ENCODE measurements at regions not wholly inside any gene's neighbourhood (a gene's known extent, or its start where the extent isn't known, plus 50 kb on each side); places are given as distances from the start of the nearest gene placed in this dataset.

DNA sequence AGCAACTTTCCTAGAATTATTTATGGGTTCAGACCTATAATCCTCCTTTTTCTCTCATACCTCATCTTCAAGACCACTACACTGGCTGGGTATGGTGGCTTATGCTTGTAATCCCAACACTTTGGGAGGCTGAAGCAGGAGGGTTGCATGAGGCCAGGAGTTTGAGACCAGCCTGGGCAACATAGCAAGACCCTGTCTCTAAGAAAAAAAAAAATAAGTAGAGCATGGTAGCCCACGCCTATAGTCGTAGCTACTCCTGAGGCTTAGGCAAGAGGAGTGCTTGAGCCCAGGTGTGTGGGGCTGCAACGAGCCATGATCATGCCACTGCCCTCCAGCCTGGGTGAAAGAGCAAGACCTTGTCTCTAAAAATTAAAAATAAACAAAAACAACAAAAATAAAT lies 832.4 kb downstream of the PCDH18 start:
- TF ChIP-seq EZH2 (IDR thresholded peaks at IDR 0.05; ENCODE audit: borderline replicate concordance, low read depth, low read length, poor library complexity, severe bottlenecking) (no peak), CTCF (conservative IDR thresholded peaks at IDR 0.05; ENCODE audit: low read depth, low read length) (no peak)
- Histone ChIP-seq H3K27me3 (replicated peaks; ENCODE audit: insufficient read depth, low read depth, low read length, poor library complexity) (no peaks in the 10 kb centered on the region), H3K36me3 (ENCODE audit: insufficient read depth, low read length, poor library complexity, severe bottlenecking) (no peaks in the 10 kb centered on the region), H3K27ac (ENCODE audit: low read depth, low read length, poor library complexity, severe bottlenecking) (no peak overlapping the region), H3K4me3 (ENCODE audit: low read depth, low read length, poor library complexity, severe bottlenecking) (no peak overlapping the region), H3K4me1 (ENCODE audit: insufficient read depth, low read length, poor library complexity, severe bottlenecking) (peaks cover under 1% of the 10 kb centered on the region), H3K9me3 (ENCODE audit: low read depth, low read length, poor library complexity, severe bottlenecking) (no peaks in the 10 kb centered on the region)
- BruUV-seq (replicated peaks) = no TSS peak
- DNase-seq (ENCODE audit: low spot score) = no peak
- intact Hi-C loops (cut with micrococcal nuclease; ENCODE audit: unreplicated experiment) = no loop called here
- POLR2A ChIA-PET (ENCODE audit: low non-redundant PET) = no interaction called here
- CTCF ChIA-PET = no interaction called here

DNA sequence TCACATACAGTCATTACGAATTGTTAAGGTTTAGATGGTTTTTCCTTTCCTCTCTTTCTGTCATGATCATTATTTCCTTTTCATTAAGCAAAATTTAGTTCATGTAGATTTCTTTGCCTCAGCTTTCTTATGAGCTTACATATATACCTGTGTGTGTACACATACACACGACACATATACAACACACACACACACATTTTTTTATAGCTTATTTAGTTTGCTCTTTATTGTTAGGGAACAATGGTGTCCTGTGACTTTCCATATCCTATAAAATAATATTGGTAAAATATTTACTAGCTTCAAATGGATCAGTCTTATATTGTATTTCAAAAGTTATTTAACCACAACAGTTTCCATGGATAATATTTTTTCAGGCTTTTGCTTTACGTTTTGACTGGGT lies 840.7 kb downstream of the PCDH18 start:
- no peak for DNase-seq (ENCODE audit: low spot score)
- H3K27ac ChIP-seq (ENCODE audit: low read depth, low read length, poor library complexity, severe bottlenecking) = no peak overlapping the region
- no TSS peak for BruUV-seq (replicated peaks)
- no peaks in the 10 kb centered on the region for H3K9me3 ChIP-seq (ENCODE audit: low read depth, low read length, poor library complexity, severe bottlenecking)
- no peak overlapping the region for H3K4me3 ChIP-seq (ENCODE audit: low read depth, low read length, poor library complexity, severe bottlenecking)
- TF ChIP-seq EZH2 (IDR thresholded peaks at IDR 0.05; ENCODE audit: borderline replicate concordance, low read depth, low read length, poor library complexity, severe bottlenecking) (no peak), CTCF (conservative IDR thresholded peaks at IDR 0.05; ENCODE audit: low read depth, low read length) (no peak)
- ChIA-PET POLR2A (ENCODE audit: low non-redundant PET) (no interaction called here), CTCF (no interaction called here)
- H3K27me3 ChIP-seq (replicated peaks; ENCODE audit: insufficient read depth, low read depth, low read length, poor library complexity) = no peaks in the 10 kb centered on the region
- intact Hi-C loops (cut with micrococcal nuclease; ENCODE audit: unreplicated experiment) = no loop called here
- no peaks in the 10 kb centered on the region for H3K36me3 ChIP-seq (ENCODE audit: insufficient read depth, low read length, poor library complexity, severe bottlenecking)
- no peaks in the 10 kb centered on the region for H3K4me1 ChIP-seq (ENCODE audit: insufficient read depth, low read length, poor library complexity, severe bottlenecking)

- Histone ChIP-seq H3K27me3 (replicated peaks; ENCODE audit: insufficient read depth, low read depth, low read length, poor library complexity) (no peaks in the 10 kb centered on the region), H3K4me1 (ENCODE audit: insufficient read depth, low read length, poor library complexity, severe bottlenecking) (no peaks in the 10 kb centered on the region), H3K36me3 (ENCODE audit: insufficient read depth, low read length, poor library complexity, severe bottlenecking) (no peaks in the 10 kb centered on the region), H3K27ac (ENCODE audit: low read depth, low read length, poor library complexity, severe bottlenecking) (no peak overlapping the region), H3K9me3 (ENCODE audit: low read depth, low read length, poor library complexity, severe bottlenecking) (no peaks in the 10 kb centered on the region), H3K4me3 (ENCODE audit: low read depth, low read length, poor library complexity, severe bottlenecking) (no peak overlapping the region)
- intact Hi-C loops (cut with micrococcal nuclease; ENCODE audit: unreplicated experiment) = no loop called here
- BruUV-seq (replicated peaks) = no TSS peak
- ChIA-PET POLR2A (ENCODE audit: low non-redundant PET) (no interaction called here), CTCF (no interaction called here)
- TF ChIP-seq CTCF (conservative IDR thresholded peaks at IDR 0.05; ENCODE audit: low read depth, low read length) = no peak
- TF ChIP-seq EZH2 (IDR thresholded peaks at IDR 0.05; ENCODE audit: borderline replicate concordance, low read depth, low read length, poor library complexity, severe bottlenecking) = no peak
- no peak for DNase-seq (ENCODE audit: low spot score)
Observed at GRCh38 chr4:136690360-136690759, 841.9 kb downstream of the PCDH18 start.

Data from A673 (cell line).